Activated CD8-positive, alpha-beta memory T cell treated with anti-CD3 and anti-CD28 coated beads, Interleukin-2, amount 50 U/mL, for 4 hours (primary cell): ENCODE measurements at regions not wholly inside any gene's neighbourhood (a gene's known extent, or its start where the extent isn't known, plus 50 kb on each side); places are given as distances from the start of the nearest gene placed in this dataset.

Source experiments
- DNase-seq: peaks from one replicate; pipeline ENCODE4 v3.0.0-alpha.2; 2020

GRCh38 chr4:20354120-20354519 lies 102.4 kb downstream of the SLIT2 start:
- DNase-seq, result no peak

GRCh38 chr4:20356565-20356964 lies 104.9 kb downstream of the SLIT2 start:
- DNase-seq, result no peak

DNA sequence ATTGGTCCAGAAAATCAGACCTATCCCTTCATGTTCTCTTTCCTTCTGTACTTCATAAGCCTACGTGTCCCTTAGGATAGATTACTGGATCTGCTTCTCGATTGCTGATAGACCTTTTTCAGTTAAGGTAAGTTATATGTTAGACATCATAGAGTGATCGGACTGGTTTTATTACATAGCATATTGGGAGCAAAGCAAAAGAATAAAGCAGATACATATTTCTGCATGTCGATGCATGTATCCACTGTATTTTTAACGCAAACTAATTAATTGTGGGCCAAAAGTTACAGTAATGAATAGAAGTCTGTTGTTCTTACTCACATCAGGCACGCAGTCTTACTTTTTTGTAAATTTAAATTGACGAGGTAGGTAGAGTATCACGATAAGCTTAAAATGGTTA lies 106.4 kb downstream of the SLIT2 start:
- DNase-seq, result no peak

DNA sequence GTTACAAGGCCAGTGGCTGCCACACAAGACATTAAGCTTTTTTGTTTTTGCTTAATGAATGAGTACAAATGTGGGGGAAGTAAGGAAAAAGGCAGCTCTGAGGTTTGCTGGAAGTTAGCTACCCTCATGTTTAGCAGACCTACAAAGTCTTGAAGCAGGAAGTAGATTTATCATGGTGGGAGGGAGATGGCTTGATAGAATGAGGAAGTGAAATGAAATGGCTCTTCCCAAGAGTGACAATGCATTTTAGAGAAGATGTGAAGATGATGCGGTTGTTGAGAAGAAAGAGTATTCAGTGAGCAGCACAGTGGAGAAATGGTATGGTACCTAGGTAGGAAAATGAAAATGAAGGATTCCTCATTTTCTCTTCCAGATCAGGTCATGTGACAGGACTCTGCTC lies 108.0 kb downstream of the SLIT2 start:
- no peak for DNase-seq

DNA sequence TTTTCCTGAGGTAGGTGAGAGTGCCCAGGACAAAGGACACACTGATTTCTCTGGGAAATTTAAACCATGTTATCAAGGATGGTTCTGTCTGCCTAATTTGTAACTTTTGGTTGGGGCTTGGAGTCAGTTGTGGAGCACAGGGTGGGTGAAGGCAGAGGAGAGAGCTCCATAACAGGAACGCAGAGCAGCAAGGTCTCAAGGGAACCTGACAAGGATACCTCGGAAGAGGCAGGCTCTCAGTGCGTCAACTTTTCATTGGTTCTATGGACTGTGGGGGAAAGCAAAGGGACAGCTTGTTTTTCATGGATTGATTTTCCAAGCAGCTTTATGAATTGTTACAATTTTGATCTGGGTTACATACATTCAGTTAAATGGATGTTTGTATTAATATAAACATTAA lies 110.4 kb downstream of the SLIT2 start:
- no peak for DNase-seq

DNA sequence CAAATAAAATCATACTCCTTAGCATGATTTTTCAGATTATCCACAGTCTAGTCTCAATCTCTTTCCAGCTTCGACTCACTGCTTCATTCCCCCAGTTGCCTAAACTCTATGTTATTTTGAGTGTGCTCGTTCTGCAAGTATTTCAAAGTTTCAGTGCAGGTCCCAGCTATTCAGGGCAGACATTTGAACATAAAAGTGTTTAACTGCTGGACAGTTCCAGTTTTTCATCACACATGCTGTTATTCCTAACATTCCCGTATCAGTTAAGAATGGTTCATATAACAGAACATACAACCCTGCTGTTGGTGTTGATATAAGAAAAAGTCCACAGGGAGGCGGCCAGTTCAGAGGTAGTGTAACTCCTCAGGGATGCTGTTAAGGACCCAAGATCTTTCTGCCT lies 113.3 kb downstream of the SLIT2 start:
- DNase-seq, result no peak

GRCh38 chr4:20367446-20367845 lies 115.7 kb downstream of the SLIT2 start:
- DNase-seq, result no peak

GRCh38 chr4:20368926-20369325 lies 117.2 kb downstream of the SLIT2 start:
- DNase-seq, result no peak

GRCh38 chr4:20370274-20370673 lies 118.6 kb downstream of the SLIT2 start:
- DNase-seq, result no peak

- no peak for DNase-seq
These were observed 124.4 kb downstream of the SLIT2 start for GRCh38 chr4:20376070-20376469.

- no peak for DNase-seq
These were observed 126.5 kb downstream of the SLIT2 start for GRCh38 chr4:20378181-20378580.

DNA sequence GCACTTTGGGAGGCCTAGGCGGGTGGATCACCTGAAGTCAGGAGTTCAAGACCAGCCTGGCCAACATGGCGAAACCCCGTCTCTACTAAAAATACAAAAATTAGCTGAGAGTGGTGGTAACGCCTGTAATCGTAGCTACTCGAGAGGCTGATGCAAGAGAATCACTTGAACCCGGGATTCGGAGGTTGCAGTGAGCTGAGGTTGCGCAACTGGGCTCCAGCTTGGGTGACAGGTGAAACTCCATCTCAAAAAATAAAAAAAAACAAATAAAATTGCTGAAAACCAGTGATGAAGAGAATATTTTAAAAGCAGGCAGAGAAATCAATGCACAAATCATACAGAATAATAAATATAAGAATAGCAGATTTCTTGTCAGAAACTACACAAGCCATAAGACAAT lies 129.3 kb downstream of the SLIT2 start:
- DNase-seq, result no peak

GRCh38 chr4:20383283-20383682 lies 131.6 kb downstream of the SLIT2 start:
- DNase-seq, result no peak

GRCh38 chr4:20383969-20384368 lies 132.3 kb downstream of the SLIT2 start:
- DNase-seq, result no peak

GRCh38 chr4:20384456-20384855 lies 132.8 kb downstream of the SLIT2 start:
- no peak for DNase-seq

- no peak for DNase-seq
These were observed 134.5 kb downstream of the SLIT2 start for GRCh38 chr4:20386001-20386740.

- no peak for DNase-seq
These were observed 135.2 kb downstream of the SLIT2 start for GRCh38 chr4:20386906-20387305.

GRCh38 chr4:20391198-20391597 lies 139.5 kb downstream of the SLIT2 start:
- no peak for DNase-seq

- DNase-seq, result no peak
These were observed 140.2 kb downstream of the SLIT2 start for GRCh38 chr4:20391912-20392311.

DNA sequence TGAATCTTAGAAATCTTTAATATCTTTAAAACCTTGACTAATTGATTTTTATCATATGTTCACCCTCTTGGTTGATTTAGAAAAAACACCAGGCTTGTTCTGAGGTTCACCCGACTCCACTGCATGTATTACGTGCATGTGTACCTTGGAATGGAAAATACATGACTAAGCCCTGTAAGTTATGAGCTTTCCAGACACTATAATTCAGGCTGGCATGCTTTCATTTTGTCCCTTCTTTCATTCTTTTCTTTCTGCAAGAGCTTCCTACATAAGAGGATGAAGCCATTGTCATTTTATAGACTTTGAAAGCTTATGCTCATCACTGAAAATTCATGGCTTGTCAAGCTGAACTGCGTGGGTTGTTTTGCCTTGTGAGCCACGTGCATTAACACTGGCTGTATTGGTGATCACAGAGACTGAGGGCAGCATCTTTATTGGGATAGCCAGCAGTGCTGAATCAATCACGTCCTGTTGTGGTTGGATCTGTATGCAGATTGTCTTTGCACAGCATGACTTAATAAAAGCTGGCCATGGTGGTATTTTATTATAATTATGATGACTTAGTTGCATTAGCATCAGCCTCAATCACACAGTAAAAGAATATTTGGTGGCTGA lies 141.9 kb downstream of the SLIT2 start:
- no peak for DNase-seq

DNA sequence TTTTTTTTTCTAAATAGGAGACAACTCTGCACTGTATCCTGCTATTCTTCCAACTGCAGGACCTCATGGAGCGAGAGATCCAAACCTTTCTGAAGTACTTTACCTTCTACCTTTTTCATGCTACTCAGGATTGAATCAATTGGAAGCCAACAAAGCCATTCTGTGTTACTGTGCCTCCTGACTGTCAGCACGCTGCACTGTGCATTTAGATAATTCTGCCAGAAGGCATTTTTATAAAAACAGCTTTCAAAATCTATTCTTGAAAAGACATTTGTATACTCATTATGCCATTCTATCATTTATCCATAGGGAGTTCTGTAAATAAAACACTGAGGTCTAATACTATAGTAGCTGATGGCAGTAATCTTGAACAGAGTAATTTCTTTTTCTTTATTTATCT lies 142.8 kb downstream of the SLIT2 start:
- no peak for DNase-seq

GRCh38 chr4:20395160-20395773 lies 143.6 kb downstream of the SLIT2 start:
- no peak for DNase-seq

DNA sequence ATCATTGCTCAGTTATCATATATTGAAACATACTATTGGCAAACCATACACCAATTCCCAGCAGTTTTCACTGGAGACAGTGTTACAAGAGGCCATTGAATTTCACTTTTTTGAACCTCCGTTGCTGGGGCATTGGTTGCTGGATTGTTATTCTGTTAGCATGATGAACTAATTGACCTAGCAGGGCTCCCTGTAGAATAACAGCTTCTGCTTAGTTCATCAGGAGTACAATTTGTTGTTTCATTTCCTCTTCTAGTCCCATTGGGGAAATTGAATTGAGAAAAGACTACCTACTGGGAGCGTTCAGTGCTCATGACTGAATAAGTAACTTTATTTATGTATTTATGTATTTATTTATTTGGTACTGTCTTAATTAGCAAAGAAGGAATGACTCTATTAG lies 151.6 kb downstream of the SLIT2 start:
- no peak for DNase-seq

- DNase-seq, result no peak
These were observed 152.1 kb downstream of the SLIT2 start for GRCh38 chr4:20403846-20404245.

DNA sequence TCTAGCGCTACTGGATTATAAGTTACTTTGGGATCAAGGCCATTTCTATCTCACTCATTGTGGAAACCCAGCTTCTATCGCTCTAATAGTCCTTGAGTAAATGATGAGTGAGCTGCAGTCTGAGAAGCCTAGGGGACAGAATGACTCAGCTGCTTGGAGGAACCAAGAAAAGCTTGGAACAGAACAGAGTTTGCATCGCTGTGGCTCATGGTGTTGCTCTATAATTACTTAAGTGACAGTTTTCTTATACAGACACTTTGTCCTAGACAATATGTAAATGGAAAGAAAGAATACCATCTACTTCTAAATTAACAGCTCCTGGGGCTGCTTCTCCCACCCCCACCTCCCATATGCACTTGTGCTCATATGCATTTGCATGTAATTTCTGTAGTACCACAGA lies 156.9 kb downstream of the SLIT2 start:
- DNase-seq, result no peak
